ENCODE measurements at regions not wholly inside any gene's neighbourhood (a gene's known extent, or its start where the extent isn't known, plus 50 kb on each side); places are given as distances from the start of the nearest gene placed in this dataset.

GRCh38 chr5:51279983-51280706 is 103.1 kb upstream of the ISL1 start:
- TF ChIP-seq, protein P1, sequence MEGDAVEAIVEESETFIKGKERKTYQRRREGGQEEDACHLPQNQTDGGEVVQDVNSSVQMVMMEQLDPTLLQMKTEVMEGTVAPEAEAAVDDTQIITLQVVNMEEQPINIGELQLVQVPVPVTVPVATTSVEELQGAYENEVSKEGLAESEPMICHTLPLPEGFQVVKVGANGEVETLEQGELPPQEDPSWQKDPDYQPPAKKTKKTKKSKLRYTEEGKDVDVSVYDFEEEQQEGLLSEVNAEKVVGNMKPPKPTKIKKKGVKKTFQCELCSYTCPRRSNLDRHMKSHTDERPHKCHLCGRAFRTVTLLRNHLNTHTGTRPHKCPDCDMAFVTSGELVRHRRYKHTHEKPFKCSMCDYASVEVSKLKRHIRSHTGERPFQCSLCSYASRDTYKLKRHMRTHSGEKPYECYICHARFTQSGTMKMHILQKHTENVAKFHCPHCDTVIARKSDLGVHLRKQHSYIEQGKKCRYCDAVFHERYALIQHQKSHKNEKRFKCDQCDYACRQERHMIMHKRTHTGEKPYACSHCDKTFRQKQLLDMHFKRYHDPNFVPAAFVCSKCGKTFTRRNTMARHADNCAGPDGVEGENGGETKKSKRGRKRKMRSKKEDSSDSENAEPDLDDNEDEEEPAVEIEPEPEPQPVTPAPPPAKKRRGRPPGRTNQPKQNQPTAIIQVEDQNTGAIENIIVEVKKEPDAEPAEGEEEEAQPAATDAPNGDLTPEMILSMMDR (conservative IDR thresholded peaks at IDR 0.05; ENCODE audit: low read depth, low read length) = no peak
- no peak for TF ChIP-seq EZH2 (IDR thresholded peaks at IDR 0.05; ENCODE audit: borderline replicate concordance, low read depth, low read length, poor library complexity, severe bottlenecking)
